RWPE2 (cell line): ENCODE measurements at regions not wholly inside any gene's neighbourhood (a gene's known extent, or its start where the extent isn't known, plus 50 kb on each side); places are given as distances from the start of the nearest gene placed in this dataset.

Experiments
- ATAC-seq: fragments of 200-7000 bp; cut with Tn5 transposase; 3 replicates; pipeline ENCODE4 v1.9.1; 2021; ENCODE audit warnings: low read depth
- DNase-seq: peaks from one replicate; pipeline ENCODE4 v3.0.0-alpha.2; 2020; ENCODE audit warnings: low spot score
- H3K27ac ChIP-seq: fragments of 450-650 bp; 2 replicates; pipeline ENCODE4 v1.5.1; 2017; ENCODE audit warnings: mild to moderate bottlenecking; ENCODE audit not compliant: poor library complexity, severe bottlenecking
- H3K27me3 ChIP-seq: fragments of 250-450 bp; sonication (Bioruptor Pico); 2 replicates; pipeline ENCODE4 v1.5.1; 2021; ENCODE audit warnings: mild to moderate bottlenecking, moderate library complexity; ENCODE audit not compliant: insufficient read depth, poor library complexity, severe bottlenecking
- H3K36me3 ChIP-seq: fragments of 250-450 bp; sonication (Bioruptor Pico); 2 replicates; pipeline ENCODE4 v1.5.1; 2020; ENCODE audit warnings: low read depth, mild to moderate bottlenecking, moderate library complexity
- H3K4me1 ChIP-seq: fragments of 250-450 bp; sonication (Bioruptor Pico); 2 replicates; pipeline ENCODE4 v1.5.1; 2021; ENCODE audit warnings: mild to moderate bottlenecking, moderate library complexity; ENCODE audit not compliant: insufficient read depth, poor library complexity, severe bottlenecking
- H3K4me3 ChIP-seq: fragments of 250-450 bp; sonication (Bioruptor Pico); 2 replicates; pipeline ENCODE4 v1.5.1; 2021; ENCODE audit warnings: mild to moderate bottlenecking, moderate library complexity; ENCODE audit not compliant: severe bottlenecking
- H3K9me3 ChIP-seq: fragments of 250-450 bp; sonication (Bioruptor Pico); 2 replicates; pipeline ENCODE4 v1.5.1; 2021; ENCODE audit warnings: mild to moderate bottlenecking, moderate library complexity; ENCODE audit not compliant: severe bottlenecking
- CTCF ChIP-seq: fragments of 450-650 bp; IDR thresholded peaks from one replicate; pipeline ENCODE4 v1.5.1; 2017; ENCODE audit warnings: mild to moderate bottlenecking, moderate library complexity; ENCODE audit not compliant: poor library complexity, severe bottlenecking

DNA sequence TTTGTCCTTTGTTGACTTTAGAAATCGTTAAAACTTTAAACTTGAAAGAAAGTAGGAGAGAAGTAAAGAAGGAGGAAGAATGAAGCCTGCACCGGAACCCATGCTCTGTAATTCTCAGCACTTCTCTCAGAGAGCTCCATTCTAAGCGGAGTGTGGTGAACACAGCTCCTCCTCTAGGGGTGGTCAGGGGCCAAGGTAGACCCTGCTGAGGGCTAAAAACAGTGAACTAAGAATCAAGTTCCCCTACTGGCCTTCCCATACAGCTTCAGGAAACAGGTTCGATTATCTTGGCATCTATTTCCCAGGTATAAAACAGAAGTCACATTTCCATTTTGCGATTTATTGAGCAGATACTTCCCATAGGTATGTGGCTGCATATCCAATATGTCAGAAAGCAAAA lies 92.7 kb upstream of the ASAP2 start:
- Histone ChIP-seq H3K36me3 (no peaks in the 10 kb centered on the region), H3K27ac (peak overlapping the region; percentile 91), H3K9me3 (no peaks in the 10 kb centered on the region), H3K4me3 (no peak overlapping the region), H3K27me3 (no peaks in the 10 kb centered on the region), H3K4me1 (peaks cover 14% of the 10 kb centered on the region)
- TF ChIP-seq CTCF = no peak
- DNase-seq (no peak), ATAC-seq (no peak)

DNA sequence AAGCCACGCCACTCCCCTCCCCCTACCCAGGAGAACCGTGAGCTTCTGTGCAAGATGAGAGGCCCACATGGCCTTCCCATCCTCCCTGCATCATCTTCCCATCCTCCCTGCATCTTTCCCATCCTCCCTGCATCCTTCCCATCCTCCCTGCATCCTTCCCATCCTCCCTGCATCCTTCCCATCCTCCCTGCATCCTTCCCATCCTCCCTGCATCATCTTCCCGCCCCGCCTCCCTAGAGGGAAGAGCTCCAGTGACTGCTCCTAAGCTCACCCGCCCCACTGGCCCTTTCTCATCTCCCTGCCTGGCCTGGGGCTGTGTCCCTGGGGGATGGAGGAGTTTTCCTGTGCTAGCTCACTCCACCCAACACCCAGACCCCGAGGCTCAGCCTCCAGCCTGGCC lies 93.3 kb upstream of the ASAP2 start:
- DNase-seq (no peak), ATAC-seq (no peak)
- H3K4me3 ChIP-seq = no peak overlapping the region
- peak overlapping the region; percentile 91 for H3K27ac ChIP-seq
- TF ChIP-seq CTCF = no peak
- no peaks in the 10 kb centered on the region for H3K9me3 ChIP-seq
- peaks cover 14% of the 10 kb centered on the region for H3K4me1 ChIP-seq
- H3K27me3 ChIP-seq = no peaks in the 10 kb centered on the region
- no peaks in the 10 kb centered on the region for H3K36me3 ChIP-seq

DNA sequence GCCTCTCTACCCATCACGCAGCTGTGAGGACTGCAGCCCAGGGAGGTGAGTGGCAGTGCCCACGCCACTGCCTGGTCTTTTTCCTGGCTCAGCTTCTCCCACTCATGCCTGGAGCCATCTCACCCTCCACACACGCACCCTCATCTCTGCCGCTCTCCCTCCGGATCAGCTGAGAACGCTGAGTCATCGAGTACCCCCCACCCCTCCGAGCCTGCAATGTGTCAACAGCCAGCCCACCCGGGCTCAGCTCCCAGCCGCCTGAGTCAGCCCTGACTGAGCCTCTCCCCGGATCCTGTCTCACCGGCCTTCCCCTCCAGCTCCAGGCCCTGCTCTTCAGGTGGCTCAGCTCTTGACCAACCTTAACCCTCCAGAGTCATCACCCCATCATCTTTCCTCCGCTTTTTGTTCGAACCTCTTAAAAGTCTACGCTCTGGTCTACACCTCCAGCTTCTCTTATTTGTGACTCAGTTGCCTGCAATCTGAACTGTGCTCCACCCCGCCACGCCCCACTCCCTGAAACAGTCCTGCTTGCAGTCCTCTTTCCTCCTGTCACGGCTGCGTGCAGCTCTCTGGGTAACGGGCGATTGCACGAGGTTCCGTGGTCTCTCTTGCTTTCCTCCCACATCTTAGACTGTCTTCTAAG lies 94.4 kb upstream of the ASAP2 start:
- no peaks in the 10 kb centered on the region for H3K36me3 ChIP-seq
- no peak for TF ChIP-seq CTCF
- H3K27me3 ChIP-seq = no peaks in the 10 kb centered on the region
- H3K27ac ChIP-seq = peak overlapping the region; percentile 91
- no peaks in the 10 kb centered on the region for H3K9me3 ChIP-seq
- peak; percentile 95 for ATAC-seq
- DNase-seq = peak; percentile 95
- H3K4me1 ChIP-seq = peaks cover 22% of the 10 kb centered on the region
- no peak overlapping the region for H3K4me3 ChIP-seq

DNA sequence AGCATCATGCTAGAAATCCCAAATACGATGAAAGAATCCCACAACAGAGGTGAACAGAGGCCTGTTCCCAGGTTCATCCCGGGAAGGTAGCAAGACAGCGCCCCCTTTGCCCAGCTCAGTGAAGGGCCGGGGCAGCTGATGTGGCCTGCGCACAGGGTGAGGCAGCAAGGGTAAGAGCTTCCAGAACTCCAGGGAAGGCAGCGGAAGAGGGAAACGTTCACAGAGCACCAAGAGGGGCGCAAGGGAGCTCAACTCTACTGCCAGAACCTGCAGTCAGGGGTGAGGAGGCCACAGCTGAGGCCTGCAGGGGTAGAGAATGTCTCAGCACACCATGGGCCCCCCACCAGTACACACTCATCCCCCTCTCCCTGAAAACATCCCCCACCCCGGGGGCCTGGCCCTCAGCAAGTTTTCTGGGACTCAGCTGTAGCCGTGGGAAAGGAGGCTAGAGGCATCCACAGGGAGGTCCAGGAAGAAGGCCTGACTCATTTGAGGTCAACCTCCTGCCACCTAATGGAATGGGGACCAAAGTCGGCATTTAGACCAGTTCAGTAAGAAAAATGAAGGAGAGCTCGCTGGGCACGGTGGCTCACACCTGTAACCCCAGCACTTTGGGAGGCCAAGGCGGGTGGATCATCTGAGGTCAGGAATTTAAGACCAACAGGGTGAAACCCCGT lies 95.6 kb upstream of the ASAP2 start:
- no peak for DNase-seq
- Histone ChIP-seq H3K4me3 (no peak overlapping the region), H3K9me3 (no peaks in the 10 kb centered on the region), H3K36me3 (no peaks in the 10 kb centered on the region), H3K4me1 (peaks cover 24% of the 10 kb centered on the region), H3K27me3 (no peaks in the 10 kb centered on the region), H3K27ac (peak overlapping the region; percentile 91)
- no peak for ATAC-seq
- peak; percentile 8 for TF ChIP-seq CTCF

GRCh38 chr2:9110346-9110884 lies 96.2 kb upstream of the ASAP2 start:
- Histone ChIP-seq H3K4me3 (no peak overlapping the region), H3K9me3 (no peaks in the 10 kb centered on the region), H3K27me3 (no peaks in the 10 kb centered on the region), H3K27ac (peak overlapping the region; percentile 91), H3K36me3 (no peaks in the 10 kb centered on the region), H3K4me1 (peaks cover 24% of the 10 kb centered on the region)
- no peak for TF ChIP-seq CTCF
- DNase-seq = no peak
- no peak for ATAC-seq
